HCT116 (cell line): ENCODE measurements at regions not wholly inside any gene's neighbourhood (a gene's known extent, or its start where the extent isn't known, plus 50 kb on each side); places are given as distances from the start of the nearest gene placed in this dataset.

Experiments
- ATAC-seq: fragments of 200-7000 bp; cut with Tn5 transposase; 2 replicates; pipeline ENCODE4 v1.9.1; 2020; ENCODE audit warnings: mild to moderate bottlenecking, moderate library complexity
- BruUV-seq: library from RNA; stranded (reverse); fragments of 400-500 nt; replicated peaks from 2 replicates; lab custom pipeline; 2021; lab: Mats Ljungman, UMichigan
- CTCF ChIA-PET: fragments of 300-600 bp; sonication (Branson Sonifier 250); formaldehyde crosslinking; loops from one replicate; lab custom pipeline; 2021; ENCODE audit warnings: antibody characterized with exemption; lab: Charles Lee
- POLR2A ChIA-PET: fragments of 300-600, 350-600 bp; sonication (Branson Sonifier 250); formaldehyde crosslinking; loops from one replicate; lab custom pipeline; 2021; ENCODE audit warnings: antibody characterized with exemption; lab: Charles Lee
- RAD21 ChIA-PET, 2 experiments: fragments of 300-600 bp; sonication (Branson Sonifier 250); formaldehyde crosslinking; loops; one replicate each; lab custom pipeline; 2023; ENCODE audit warnings: low total read pairs in 2 of 2; ENCODE audit not compliant: uncharacterized antibody in 2 of 2, unreplicated experiment in 2 of 2, low non-redundant PET in 1 of 2; lab: Charles Lee
- DNase-seq: peaks from one replicate; pipeline ENCODE4 v3.0.0-alpha.2; 2010; ENCODE audit warnings: low read depth, low spot score
- H2AFZ ChIP-seq: fragments of 200-600 bp; shearing (Covaris generic), sonication (generic); 2 replicates; pipeline ENCODE4 v1.6.1; 2017; ENCODE audit warnings: low read depth, mixed run types, mixed read lengths, antibody characterized with exemption, low read length; ENCODE audit not compliant: poor library complexity, severe bottlenecking
- H3K27ac ChIP-seq: 2 replicates; pipeline ENCODE4 v1.5.1; 2012; ENCODE audit warnings: low read depth, low read length
- H3K27me3 ChIP-seq: fragments of 200-600 bp; sonication (generic); 2 replicates; pipeline ENCODE4 v1.6.1; 2016; ENCODE audit warnings: mixed run types, low read length, mixed read lengths; ENCODE audit not compliant: insufficient read depth
- H3K36me3 ChIP-seq, 2 experiments: fragments of 200-500 bp in 1 of 2; fragments of 200-600 bp in 1 of 2; sonication (Bioruptor generic) in 1 of 2; sonication (generic) in 1 of 2; 2 replicates each; pipeline versions ENCODE4 v1.5.1 to v1.6.1; 2014 to 2016; ENCODE audit warnings: low read length in 2 of 2, inconsistent platforms in 1 of 2, mixed read lengths in 1 of 2, mixed run types in 1 of 2; ENCODE audit not compliant: insufficient read depth in 2 of 2, control insufficient read depth in 1 of 2
- H3K4me1 ChIP-seq, 2 experiments: fragments of 200-600 bp in 1 of 2; sonication (generic) in 1 of 2; 2 replicates each; pipeline versions ENCODE4 v1.5.1 to v1.6.1; 2012 to 2017; ENCODE audit warnings: low read length in 2 of 2, inconsistent platforms in 1 of 2, mild to moderate bottlenecking in 1 of 2, mixed read lengths in 1 of 2, mixed run types in 1 of 2, moderate library complexity in 1 of 2; ENCODE audit not compliant: insufficient read depth in 2 of 2, control insufficient read depth in 1 of 2
- H3K4me2 ChIP-seq: fragments of 200-600 bp; sonication (generic); 2 replicates; pipeline ENCODE4 v1.6.1; 2017; ENCODE audit warnings: mixed run types, low read length, mixed read lengths
- H3K4me3 ChIP-seq, 2 experiments: fragments of 200-600 bp in 1 of 2; sonication (generic) in 1 of 2; replicated peaks in 1 of 2; 2 replicates each; pipeline ENCODE4 v1.5.1; 2011 to 2016; ENCODE audit warnings: low read length in 2 of 2, control low read depth in 1 of 2, low read depth in 1 of 2, mild to moderate bottlenecking in 1 of 2, mixed read lengths in 1 of 2, mixed run types in 1 of 2
- H3K79me2 ChIP-seq: fragments of 200-600 bp; sonication (generic); 2 replicates; pipeline ENCODE4 v1.6.1; 2017; ENCODE audit warnings: mild to moderate bottlenecking, mixed run types, low read length, moderate library complexity, mixed read lengths; ENCODE audit not compliant: insufficient read depth
- H3K9ac ChIP-seq: fragments of 200-600 bp; sonication (generic); 2 replicates; pipeline ENCODE4 v1.6.1; 2016; ENCODE audit warnings: low read length, mixed read lengths
- H3K9me2 ChIP-seq: fragments of 200-600 bp; sonication (generic), shearing (Covaris generic); 2 replicates; pipeline ENCODE4 v1.6.1; 2017; ENCODE audit warnings: mixed run types, mild to moderate bottlenecking, moderate library complexity; ENCODE audit not compliant: insufficient read depth
- H3K9me3 ChIP-seq, 2 experiments: fragments of 200-500 bp in 1 of 2; fragments of 200-600 bp in 1 of 2; sonication (Bioruptor generic) in 1 of 2; sonication (generic) in 1 of 2; 2 replicates each; pipeline ENCODE4 v1.6.1; 2014 to 2017; ENCODE audit warnings: low read length in 2 of 2, mixed read lengths in 2 of 2, inconsistent platforms in 1 of 2, low read depth in 1 of 2, mild to moderate bottlenecking in 1 of 2, mixed run types in 1 of 2, moderate library complexity in 1 of 2; ENCODE audit not compliant: control insufficient read depth in 1 of 2, insufficient read depth in 1 of 2
- H4K20me1 ChIP-seq: fragments of 200-600 bp; sonication (generic), shearing (Covaris generic); 2 replicates; pipeline ENCODE4 v1.6.1; 2017; ENCODE audit warnings: mixed run types, mild to moderate bottlenecking, moderate library complexity; ENCODE audit not compliant: insufficient read depth
- ATF3 ChIP-seq: IDR thresholded peaks from 2 replicates; pipeline ENCODE4 v1.6.1; 2012
- CBX3 ChIP-seq: IDR thresholded peaks from 2 replicates; pipeline ENCODE4 v1.6.1; 2012; ENCODE audit warnings: low read depth
- CTCF ChIP-seq, 3 experiments: fragments of 200-600 bp in 1 of 3; sonication (generic) in 1 of 3; IDR thresholded peaks in 2 of 3; conservative IDR thresholded peaks in 1 of 3; 2 replicates each; pipeline ENCODE4 v1.5.1; 2012 to 2017; ENCODE audit warnings: low read depth in 2 of 3, low read length in 2 of 3, antibody characterized with exemption in 1 of 3, borderline replicate concordance in 1 of 3, control low read depth in 1 of 3, mild to moderate bottlenecking in 1 of 3, mixed read lengths in 1 of 3, mixed run types in 1 of 3, moderate library complexity in 1 of 3; ENCODE audit not compliant: insufficient read depth in 1 of 3
- FOSL1 ChIP-seq: IDR thresholded peaks from 2 replicates; pipeline ENCODE4 v1.6.1; 2012; ENCODE audit warnings: low read depth
- MAX ChIP-seq: IDR thresholded peaks from 2 replicates; pipeline ENCODE4 v1.6.1; 2012
- REST ChIP-seq: IDR thresholded peaks from 2 replicates; pipeline ENCODE4 v1.6.1; 2012; ENCODE audit warnings: low read depth
- SP1 ChIP-seq: IDR thresholded peaks from 2 replicates; pipeline ENCODE4 v1.6.1; 2012; ENCODE audit warnings: low read depth
- SRF ChIP-seq: IDR thresholded peaks from 2 replicates; pipeline ENCODE4 v1.6.1; 2012; ENCODE audit warnings: low read depth
- TCF7L2 ChIP-seq: IDR thresholded peaks from 2 replicates; pipeline ENCODE4 v1.7.0; 2011; ENCODE audit warnings: borderline replicate concordance, inconsistent platforms; ENCODE audit not compliant: insufficient read depth, insufficient read length; ENCODE audit errors: extremely low read depth
- YY1 ChIP-seq: IDR thresholded peaks from 2 replicates; pipeline ENCODE4 v1.6.1; 2011; ENCODE audit warnings: low read length, low read depth, moderate library complexity, mild to moderate bottlenecking; ENCODE audit not compliant: insufficient replicate concordance; ENCODE audit errors: extremely low read depth
- ZBTB33 ChIP-seq: IDR thresholded peaks from 2 replicates; pipeline ENCODE4 v1.6.1; 2011; ENCODE audit warnings: mild to moderate bottlenecking, low read length, moderate library complexity; ENCODE audit not compliant: insufficient replicate concordance; ENCODE audit errors: extremely low read depth
- ZNF274 ChIP-seq: fragments of 200-500 bp; sonication (Bioruptor generic); IDR thresholded peaks from 2 replicates; pipeline ENCODE4 v1.6.1; 2014; ENCODE audit warnings: mild to moderate bottlenecking, low read depth, low read length, inconsistent platforms
- intact Hi-C: fragments of 100-400 bp; cut with micrococcal nuclease; formaldehyde crosslinking; loops from 2 replicates; pipeline ENCODE4 v1.10.0; 2022

- BruUV-seq = no TSS peak
- intact Hi-C loops = no loop called here
- Histone ChIP-seq H3K27ac (no peak overlapping the region), H3K4me2 (peak overlapping the region; percentile 44), H3K4me1 (peaks cover 0 to 28% of the 10 kb centered on the region in 2 experiments; a peak in 2 of 4 replicates), H3K9me3 (no peaks in the 10 kb centered on the region), H3K4me3 (no peak overlapping the region), H2AFZ (no peak overlapping the region), H3K36me3 (no peaks in the 10 kb centered on the region), H4K20me1 (no peaks in the 10 kb centered on the region)
- POLR2A ChIA-PET = no interaction called here
- no peak for TF ChIP-seq ATF3
- TF ChIP-seq FOSL1 = peak; percentile 51; the same call in 1 of the 2 replicates
- peak; percentile 28; the same call in 1 of the 2 replicates for TF ChIP-seq MAX
- TF ChIP-seq YY1 = no peak
- TF ChIP-seq ZBTB33 = no peak
- TF ChIP-seq SP1 = peak; percentile 31
- TF ChIP-seq CBX3 = peak; percentile 79; the same call in 1 of the 2 replicates
- TF ChIP-seq TCF7L2 = peak; percentile 82
- TF ChIP-seq CTCF (IDR thresholded peaks at IDR 0.05 in 2 of 3, conservative IDR thresholded peaks at IDR 0.05 in 1 of 3; ENCODE audit: borderline replicate concordance in 1 of 3, insufficient read depth in 1 of 3, low read depth in 2 of 3, low read length in 2 of 3) = no peak
- TF ChIP-seq REST = no peak
- no peak for TF ChIP-seq ZNF274
- no peak for TF ChIP-seq SRF
- TF ChIP-seq, all 23 proteins: peak for 5
- CTCF ChIA-PET = no interaction called here
- RAD21 ChIA-PET = interaction anchor here in 1 of 2 experiments (0.6 kb wide), 1 partner anchor 20 kb away, joined by 3 read pairs; no protein-coding TSS in a partner anchor
- ATAC-seq = peak; percentile 77
- no peaks in the 10 kb centered on the region for H3K9me2 ChIP-seq
- no peak overlapping the region for H3K9ac ChIP-seq
- H3K79me2 ChIP-seq = no peaks in the 10 kb centered on the region
- peak; percentile 24 for DNase-seq
- no peaks in the 10 kb centered on the region for H3K27me3 ChIP-seq
Measured at GRCh38 chr10:31645786-31646185, 282.8 kb downstream of the ARHGAP12 start.
